Kidney (tissue), 13 donors: ENCODE measurements at regions not wholly inside any gene's neighbourhood (a gene's known extent, or its start where the extent isn't known, plus 50 kb on each side); places are given as distances from the start of the nearest gene placed in this dataset.

Source experiments
- DNase-seq, 5 donors: peaks; one replicate each; pipeline ENCODE4 v3.0.0-alpha.2; 2013 to 2020
- FAIRE-seq: peaks from 2 replicates; lab custom pipeline; 2012; peaks lifted over from hg19 to GRCh38; lab: Jason Lieb, UNC
- H3K27ac ChIP-seq, 2 donors: one replicate each; pipeline ENCODE4 v1.7.0; 2013; ENCODE audit warnings: low read depth in 2 of 2, low read length in 2 of 2, inconsistent platforms in 1 of 2
- H3K27me3 ChIP-seq: one replicate; pipeline ENCODE4 v1.7.1; 2013; ENCODE audit warnings: low read length, inconsistent platforms; ENCODE audit not compliant: control insufficient read depth, insufficient read depth
- H3K36me3 ChIP-seq, 3 donors: one replicate each; pipeline versions ENCODE4 v1.7.0 to v1.7.1; 2013; ENCODE audit warnings: low read length in 3 of 3, control low read depth in 1 of 3, inconsistent platforms in 1 of 3; ENCODE audit not compliant: insufficient read depth in 3 of 3, control insufficient read depth in 2 of 3
- H3K4me1 ChIP-seq, 3 donors: one replicate each; pipeline versions ENCODE4 v1.7.0 to v1.7.1; 2013; ENCODE audit warnings: low read length in 3 of 3, inconsistent platforms in 1 of 3, low read depth in 1 of 3; ENCODE audit not compliant: control insufficient read depth in 2 of 3, insufficient read depth in 2 of 3
- H3K4me3 ChIP-seq, 3 donors: one replicate each; pipeline versions ENCODE4 v1.7.0 to v1.8.1; 2013; ENCODE audit warnings: low read length in 3 of 3, control low read depth in 1 of 3, inconsistent platforms in 1 of 3
- H3K9ac ChIP-seq, 3 donors: one replicate each; pipeline versions ENCODE4 v1.7.0 to v1.7.1; 2013; ENCODE audit warnings: low read length in 3 of 3, control low read depth in 1 of 3, inconsistent platforms in 1 of 3
- H3K9me3 ChIP-seq, 3 donors: one replicate each; pipeline versions ENCODE4 v1.7.0 to v1.7.1; 2013; ENCODE audit warnings: low read length in 3 of 3, control low read depth in 1 of 3, inconsistent platforms in 1 of 3; ENCODE audit not compliant: control insufficient read depth in 2 of 3, insufficient read depth in 1 of 3
- CTCF ChIP-seq: IDR thresholded peaks from 3 replicates; pipeline ENCODE4 v1.5.1; 2012; ENCODE audit warnings: mild to moderate bottlenecking, moderate library complexity, borderline replicate concordance; ENCODE audit not compliant: insufficient read depth; ENCODE audit errors: extremely low read depth
- intact Hi-C: fragments of 100-400 bp; cut with DNase I; formaldehyde crosslinking; loops from one replicate; pipeline ENCODE4 v1.11.1; 2022
- donor health status: control.
- donor health status: control.
- donor health status: control.
- donor health status: control.
- donor health status: control.
- donor health status: DM: yes; HTN: yes; CAD: no.
- donor health status: Normal renal cell carcinoma (clear cell type).

- Histone ChIP-seq H3K9ac (no peak overlapping the region), H3K27me3 (no peaks in the 10 kb centered on the region), H3K9me3 (no peaks in the 10 kb centered on the region), H3K27ac (no peak overlapping the region), H3K4me3 (no peak overlapping the region), H3K36me3 (no peaks in the 10 kb centered on the region), H3K4me1 (no peaks in the 10 kb centered on the region)
- FAIRE-seq (no peak), DNase-seq (no peak)
- no peak for TF ChIP-seq CTCF
- intact Hi-C loops = no loop called here
Observed at GRCh38 chr3:159926573-159926972, 62.1 kb upstream of the IL12A start.

DNA sequence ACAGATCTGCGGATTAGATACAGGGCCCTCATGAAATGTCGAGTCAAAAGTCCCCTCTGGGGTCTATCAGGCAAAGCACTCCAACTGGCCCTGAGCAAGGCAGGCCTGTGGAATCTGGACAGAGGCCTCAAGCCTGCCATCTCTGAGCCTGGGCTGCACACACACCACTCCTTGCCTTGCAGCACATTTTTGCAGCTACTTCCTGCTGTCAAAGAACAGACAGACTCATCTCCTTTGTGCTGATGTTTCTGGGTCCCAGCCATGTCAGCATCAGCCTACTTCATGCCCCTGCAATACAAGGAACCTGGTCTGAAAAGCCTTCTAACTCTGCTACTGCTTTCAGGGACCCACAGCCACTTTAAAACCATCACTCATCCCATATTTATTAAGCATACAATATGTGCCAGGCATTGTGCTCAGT, 60.6 kb upstream of the IL12A start:
- DNase-seq (no peak), FAIRE-seq (no peak)
- Histone ChIP-seq H3K27ac (no peak overlapping the region), H3K9me3 (no peaks in the 10 kb centered on the region), H3K36me3 (no peaks in the 10 kb centered on the region), H3K9ac (no peak overlapping the region), H3K4me1 (no peaks in the 10 kb centered on the region), H3K4me3 (no peak overlapping the region), H3K27me3 (no peaks in the 10 kb centered on the region)
- intact Hi-C loops = no loop called here
- TF ChIP-seq CTCF = no peak

GRCh38 chr3:159928666-159929065, 60.0 kb upstream of the IL12A start:
- DNase-seq (no peak), FAIRE-seq (no peak)
- no peak overlapping the region for H3K4me3 ChIP-seq
- peaks cover 0 to 1% (median 0%) of the 10 kb centered on the region in 3 donors for H3K9me3 ChIP-seq
- H3K9ac ChIP-seq = no peak overlapping the region
- H3K36me3 ChIP-seq = no peaks in the 10 kb centered on the region
- TF ChIP-seq CTCF = no peak
- intact Hi-C loops = no loop called here
- H3K4me1 ChIP-seq = no peaks in the 10 kb centered on the region
- H3K27me3 ChIP-seq = no peaks in the 10 kb centered on the region
- no peak overlapping the region for H3K27ac ChIP-seq
